ENCODE measurements at regions not wholly inside any gene's neighbourhood (a gene's known extent, or its start where the extent isn't known, plus 50 kb on each side); places are given as distances from the start of the nearest gene placed in this dataset.

DNA sequence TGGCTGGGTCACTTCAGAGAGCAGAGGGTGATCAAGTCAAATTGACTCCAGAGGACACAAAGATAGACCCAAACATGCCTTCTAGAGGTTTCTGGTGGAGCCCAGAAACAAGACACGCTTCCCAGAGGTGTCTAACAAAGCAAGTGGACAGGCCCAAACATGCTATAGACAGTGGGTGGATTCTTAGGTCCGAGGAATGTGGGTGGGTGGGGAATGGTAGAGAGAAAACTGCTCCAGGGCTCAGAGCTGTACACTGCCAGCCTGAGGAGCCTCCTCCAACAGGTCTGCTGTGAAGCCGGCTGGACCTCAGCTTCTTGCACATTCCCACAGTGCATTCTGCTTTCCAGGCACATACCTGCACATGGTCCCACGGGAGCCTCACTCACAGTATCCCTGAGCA is 116.8 kb upstream of the NECTIN1 start:
- H3K36me3 ChIP-seq = no peaks in the 10 kb centered on the region
- H3K27me3 ChIP-seq = no peaks in the 10 kb centered on the region
- no peak overlapping the region for H3K4me3 ChIP-seq
- intact Hi-C loops (cut with DNase I) = no loop called here
- H3K27ac ChIP-seq = no peak overlapping the region
- H3K4me1 ChIP-seq = no peaks in the 10 kb centered on the region
- 89 to 94% methylated on average over 4 of the region's 4 CpGs for WGBS, 2 donors
- H3K9me3 ChIP-seq = peaks cover 0 to 9% (median 6%) of the 10 kb centered on the region in 4 donors
- DNase-seq = no peak
- TF ChIP-seq EP300 (IDR thresholded peaks at IDR 0.05) (no peak), POLR2A (IDR thresholded peaks at IDR 0.05) (no peak), POLR2AphosphoS5 (IDR thresholded peaks at IDR 0.05) (no peak)
- TF ChIP-seq, protein P1, sequence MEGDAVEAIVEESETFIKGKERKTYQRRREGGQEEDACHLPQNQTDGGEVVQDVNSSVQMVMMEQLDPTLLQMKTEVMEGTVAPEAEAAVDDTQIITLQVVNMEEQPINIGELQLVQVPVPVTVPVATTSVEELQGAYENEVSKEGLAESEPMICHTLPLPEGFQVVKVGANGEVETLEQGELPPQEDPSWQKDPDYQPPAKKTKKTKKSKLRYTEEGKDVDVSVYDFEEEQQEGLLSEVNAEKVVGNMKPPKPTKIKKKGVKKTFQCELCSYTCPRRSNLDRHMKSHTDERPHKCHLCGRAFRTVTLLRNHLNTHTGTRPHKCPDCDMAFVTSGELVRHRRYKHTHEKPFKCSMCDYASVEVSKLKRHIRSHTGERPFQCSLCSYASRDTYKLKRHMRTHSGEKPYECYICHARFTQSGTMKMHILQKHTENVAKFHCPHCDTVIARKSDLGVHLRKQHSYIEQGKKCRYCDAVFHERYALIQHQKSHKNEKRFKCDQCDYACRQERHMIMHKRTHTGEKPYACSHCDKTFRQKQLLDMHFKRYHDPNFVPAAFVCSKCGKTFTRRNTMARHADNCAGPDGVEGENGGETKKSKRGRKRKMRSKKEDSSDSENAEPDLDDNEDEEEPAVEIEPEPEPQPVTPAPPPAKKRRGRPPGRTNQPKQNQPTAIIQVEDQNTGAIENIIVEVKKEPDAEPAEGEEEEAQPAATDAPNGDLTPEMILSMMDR (IDR thresholded peaks at IDR 0.05) = no peak

DNA sequence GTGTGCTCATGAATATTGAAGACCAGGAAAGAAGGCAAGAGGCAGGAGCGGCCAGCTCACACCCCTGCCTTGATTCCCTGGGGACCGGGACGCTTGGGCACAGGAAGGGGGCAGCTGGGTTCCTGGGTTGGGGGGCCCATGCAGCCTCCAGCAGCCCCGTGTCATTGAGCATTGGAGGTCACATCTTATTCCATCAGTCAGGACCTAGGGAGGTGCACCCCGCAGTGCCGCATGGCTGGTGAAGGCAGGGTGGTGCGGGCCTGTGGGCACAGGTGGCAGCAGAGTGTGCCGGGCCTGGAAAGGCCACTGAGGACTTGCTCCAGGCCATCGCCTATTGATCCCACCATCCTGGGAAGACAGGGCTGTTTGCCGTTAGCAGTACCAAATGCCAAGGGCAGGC is 116.3 kb upstream of the NECTIN1 start:
- Histone ChIP-seq H3K27me3 (no peaks in the 10 kb centered on the region), H3K4me3 (no peak overlapping the region), H3K27ac (no peak overlapping the region), H3K9me3 (peaks cover 0 to 9% (median 6%) of the 10 kb centered on the region in 4 donors), H3K4me1 (no peaks in the 10 kb centered on the region), H3K36me3 (no peaks in the 10 kb centered on the region)
- intact Hi-C loops (cut with DNase I) = no loop called here
- DNase-seq = no peak
- TF ChIP-seq EP300 (IDR thresholded peaks at IDR 0.05) (no peak), POLR2AphosphoS5 (IDR thresholded peaks at IDR 0.05) (no peak), POLR2A (IDR thresholded peaks at IDR 0.05) (no peak)
- TF ChIP-seq, protein P1 (IDR thresholded peaks at IDR 0.05) = no peak
- WGBS, 2 donors = 89 to 94% methylated on average over 10 of the region's 10 CpGs

DNA sequence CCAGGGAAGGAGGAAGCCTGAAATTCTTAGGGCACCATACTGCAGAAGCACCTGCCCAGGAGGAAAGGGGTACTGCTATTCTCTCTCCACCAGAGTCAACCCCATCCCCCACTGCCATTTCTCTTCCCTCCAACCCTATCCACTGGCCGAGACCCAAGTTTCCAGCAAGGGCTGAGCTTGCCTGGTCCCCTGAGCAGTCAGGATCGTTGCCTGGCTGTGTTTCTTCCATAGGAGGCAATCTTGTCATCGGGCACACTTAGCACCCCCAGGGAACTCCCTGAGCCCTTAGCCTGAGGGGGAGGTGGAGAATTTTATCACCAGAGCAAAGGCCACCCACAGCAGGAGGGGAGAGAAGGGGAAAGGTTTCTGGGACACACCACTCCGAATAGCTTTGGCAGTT is 115.8 kb upstream of the NECTIN1 start:
- Histone ChIP-seq H3K9me3 (peaks cover 0 to 9% (median 6%) of the 10 kb centered on the region in 4 donors), H3K4me1 (no peaks in the 10 kb centered on the region), H3K4me3 (no peak overlapping the region), H3K27me3 (no peaks in the 10 kb centered on the region), H3K36me3 (no peaks in the 10 kb centered on the region), H3K27ac (no peak overlapping the region)
- no peak for DNase-seq
- no peak for TF ChIP-seq EP300 (IDR thresholded peaks at IDR 0.05)
- no peak for TF ChIP-seq POLR2AphosphoS5 (IDR thresholded peaks at IDR 0.05)
- TF ChIP-seq POLR2A (IDR thresholded peaks at IDR 0.05) = no peak
- TF ChIP-seq, protein P1 (IDR thresholded peaks at IDR 0.05) = no peak
- 45 to 66% methylated on average over 4 of the region's 4 CpGs for WGBS, 2 donors
- intact Hi-C loops (cut with DNase I) = no loop called here

DNA sequence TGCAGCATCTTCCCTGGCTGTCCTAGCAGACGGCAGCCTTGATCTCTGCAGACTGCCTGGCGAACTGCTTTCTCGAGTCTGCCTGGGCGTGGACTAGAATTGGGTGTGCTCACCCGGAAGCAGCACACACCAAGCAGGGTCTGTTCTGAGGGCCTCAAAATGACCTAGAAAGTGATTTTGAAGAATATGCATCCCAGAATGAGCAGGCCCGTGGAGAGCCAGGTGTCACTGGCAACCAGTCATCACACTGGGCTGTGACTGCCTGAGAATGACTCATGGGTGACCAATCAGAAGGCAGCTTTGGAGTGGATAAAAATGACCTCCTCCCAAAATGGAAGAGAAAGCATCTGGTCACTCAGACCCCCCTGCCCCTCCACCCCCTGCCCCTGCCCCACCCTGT is 114.9 kb upstream of the NECTIN1 start:
- 13 to 51% methylated on average over 6 of the region's 6 CpGs for WGBS, 2 donors
- no peak for TF ChIP-seq POLR2A (IDR thresholded peaks at IDR 0.05)
- no peak for TF ChIP-seq POLR2AphosphoS5 (IDR thresholded peaks at IDR 0.05)
- TF ChIP-seq, protein P1 (IDR thresholded peaks at IDR 0.05) = no peak
- TF ChIP-seq EP300 (IDR thresholded peaks at IDR 0.05) = no peak
- no peak overlapping the region for H3K4me3 ChIP-seq
- H3K9me3 ChIP-seq = peaks cover 0 to 9% (median 6%) of the 10 kb centered on the region in 4 donors
- no peaks in the 10 kb centered on the region for H3K27me3 ChIP-seq
- no peaks in the 10 kb centered on the region for H3K4me1 ChIP-seq
- intact Hi-C loops (cut with DNase I) = no loop called here
- H3K36me3 ChIP-seq = no peaks in the 10 kb centered on the region
- no peak overlapping the region for H3K27ac ChIP-seq
- DNase-seq = no peak

DNA sequence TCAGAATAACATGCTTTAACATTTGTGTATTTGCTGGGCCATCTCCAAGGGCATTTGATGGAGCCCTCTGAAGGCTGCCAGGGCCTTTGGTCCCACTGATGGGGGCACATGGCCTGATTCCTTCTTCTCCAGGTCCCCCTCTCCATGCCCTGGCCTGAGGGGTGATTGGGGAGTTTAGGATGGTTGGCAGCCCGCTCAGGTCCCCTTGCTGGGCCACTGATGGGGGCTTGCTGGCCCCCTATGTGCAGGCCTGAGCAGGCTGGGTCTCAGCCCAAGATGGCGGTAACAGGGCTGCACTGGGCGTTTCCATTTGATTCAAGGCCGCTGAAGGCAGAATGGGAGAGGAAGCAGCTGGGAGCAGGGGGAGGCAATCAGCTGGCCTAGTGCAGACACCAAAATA is 113.7 kb upstream of the NECTIN1 start:
- Histone ChIP-seq H3K27ac (no peak overlapping the region), H3K36me3 (no peaks in the 10 kb centered on the region), H3K27me3 (no peaks in the 10 kb centered on the region), H3K4me1 (no peaks in the 10 kb centered on the region), H3K4me3 (no peak overlapping the region), H3K9me3 (peaks cover 0 to 9% (median 6%) of the 10 kb centered on the region in 4 donors)
- TF ChIP-seq POLR2AphosphoS5 (IDR thresholded peaks at IDR 0.05) (no peak), POLR2A (IDR thresholded peaks at IDR 0.05) (no peak), EP300 (IDR thresholded peaks at IDR 0.05) (no peak)
- TF ChIP-seq, protein P1 (IDR thresholded peaks at IDR 0.05) = no peak
- no peak for DNase-seq
- intact Hi-C loops (cut with DNase I) = no loop called here
- 80 to 82% methylated on average over 4 of the region's 4 CpGs for WGBS, 2 donors
